Trophoblast cell (in vitro differentiated cells and primary cell): ENCODE measurements at regions not wholly inside any gene's neighbourhood (a gene's known extent, or its start where the extent isn't known, plus 50 kb on each side); places are given as distances from the start of the nearest gene placed in this dataset.
"Not testable (repeated sequence)": the region's sequence is repeated elsewhere in the genome, so short reads cannot be mapped to it uniquely, and the experiment has no call there.

ENCODE experiments used
- DNase-seq, 2 donors: peaks; one replicate each; pipeline ENCODE4 v3.0.0-alpha.2; 2016
- H2AFZ ChIP-seq: 2 replicates; pipeline ENCODE4 v1.6.1; 2013; ENCODE audit warnings: low read length, moderate library complexity, mild to moderate bottlenecking; ENCODE audit not compliant: insufficient read depth, poor library complexity
- H2AK5ac ChIP-seq: 2 replicates; pipeline ENCODE4 v1.6.1; 2013; ENCODE audit warnings: mild to moderate bottlenecking, low read length
- H2BK120ac ChIP-seq: 2 replicates; pipeline ENCODE4 v1.6.1; 2013; ENCODE audit warnings: low read length, mild to moderate bottlenecking, moderate library complexity; ENCODE audit not compliant: insufficient read depth, poor library complexity
- H2BK12ac ChIP-seq: 2 replicates; pipeline ENCODE4 v1.6.1; 2013; ENCODE audit warnings: mild to moderate bottlenecking, low read length, moderate library complexity
- H2BK5ac ChIP-seq: 2 replicates; pipeline ENCODE4 v1.6.1; 2013; ENCODE audit warnings: low read length, low read depth, moderate library complexity, mild to moderate bottlenecking; ENCODE audit not compliant: poor library complexity
- H3K14ac ChIP-seq: 2 replicates; pipeline ENCODE4 v1.6.1; 2013; ENCODE audit warnings: mild to moderate bottlenecking, low read length
- H3K18ac ChIP-seq: 2 replicates; pipeline ENCODE4 v1.6.1; 2013; ENCODE audit warnings: mild to moderate bottlenecking, low read length
- H3K23ac ChIP-seq: 2 replicates; pipeline ENCODE4 v1.6.1; 2013; ENCODE audit warnings: low read length
- H3K27ac ChIP-seq: 2 replicates; pipeline ENCODE4 v1.5.1; 2013; ENCODE audit warnings: low read depth, mild to moderate bottlenecking, inconsistent platforms, low read length, moderate library complexity
- H3K27me3 ChIP-seq: 2 replicates; pipeline ENCODE4 v1.6.1; 2013; ENCODE audit warnings: inconsistent platforms, mild to moderate bottlenecking, low read length, moderate library complexity; ENCODE audit not compliant: insufficient read depth
- H3K36me3 ChIP-seq, 2 experiments: 1 replicate in 1 of 2; 2 replicates in 1 of 2; pipeline ENCODE4 v1.6.1; 2013; ENCODE audit warnings: low read length in 2 of 2, mild to moderate bottlenecking in 2 of 2, moderate library complexity in 1 of 2; ENCODE audit not compliant: insufficient read depth in 2 of 2, control insufficient read depth in 1 of 2
- H3K4ac ChIP-seq: 2 replicates; pipeline ENCODE4 v1.6.1; 2013; ENCODE audit warnings: low read depth, mild to moderate bottlenecking, low read length, moderate library complexity
- H3K4me1 ChIP-seq, 2 experiments: 1 replicate in 1 of 2; 2 replicates in 1 of 2; pipeline ENCODE4 v1.6.1; 2013; ENCODE audit warnings: low read length in 2 of 2, mild to moderate bottlenecking in 2 of 2, moderate library complexity in 1 of 2; ENCODE audit not compliant: insufficient read depth in 2 of 2, control insufficient read depth in 1 of 2
- H3K4me2 ChIP-seq: 2 replicates; pipeline ENCODE4 v1.6.1; 2013; ENCODE audit warnings: inconsistent platforms, mild to moderate bottlenecking, low read length, moderate library complexity
- H3K4me3 ChIP-seq: 2 replicates; pipeline ENCODE4 v1.5.1; 2013; ENCODE audit warnings: mild to moderate bottlenecking, low read depth, low read length, inconsistent platforms
- H3K79me1 ChIP-seq: one replicate; pipeline ENCODE4 v1.6.1; 2013; ENCODE audit warnings: low read length
- H3K79me2 ChIP-seq: 2 replicates; pipeline ENCODE4 v1.6.1; 2013; ENCODE audit warnings: low read length, mild to moderate bottlenecking; ENCODE audit not compliant: control insufficient read depth, insufficient read depth, poor library complexity
- H3K9ac ChIP-seq: 2 replicates; pipeline ENCODE4 v1.6.1; 2013; ENCODE audit warnings: mild to moderate bottlenecking, low read length
- H3K9me3 ChIP-seq: 2 replicates; pipeline ENCODE4 v1.6.1; 2013; ENCODE audit warnings: low read depth, mild to moderate bottlenecking, control low read depth, inconsistent platforms, low read length; ENCODE audit not compliant: insufficient read depth
- H4K12ac ChIP-seq: 2 replicates; pipeline ENCODE4 v1.6.1; 2013; ENCODE audit warnings: low read depth, mild to moderate bottlenecking, low read length, moderate library complexity
- H4K8ac ChIP-seq: 2 replicates; pipeline ENCODE4 v1.6.1; 2013; ENCODE audit warnings: low read depth, mild to moderate bottlenecking, low read length, moderate library complexity
- H4K91ac ChIP-seq: one replicate; pipeline ENCODE4 v1.6.1; 2013; ENCODE audit warnings: low read depth, mild to moderate bottlenecking, low read length, moderate library complexity
- WGBS: extraction: QIAGEN DNeasy Blood & Tissue Kit; methylation state at CpG from one replicate; pipeline ENCODE4 v1.1.7; 2013; ENCODE audit warnings: missing lambda C conversion rate; ENCODE audit not compliant: insufficient read length, insufficient coverage; ENCODE audit errors: extremely low coverage; 5-methylcytosine and 5-hydroxymethylcytosine counted together

DNA sequence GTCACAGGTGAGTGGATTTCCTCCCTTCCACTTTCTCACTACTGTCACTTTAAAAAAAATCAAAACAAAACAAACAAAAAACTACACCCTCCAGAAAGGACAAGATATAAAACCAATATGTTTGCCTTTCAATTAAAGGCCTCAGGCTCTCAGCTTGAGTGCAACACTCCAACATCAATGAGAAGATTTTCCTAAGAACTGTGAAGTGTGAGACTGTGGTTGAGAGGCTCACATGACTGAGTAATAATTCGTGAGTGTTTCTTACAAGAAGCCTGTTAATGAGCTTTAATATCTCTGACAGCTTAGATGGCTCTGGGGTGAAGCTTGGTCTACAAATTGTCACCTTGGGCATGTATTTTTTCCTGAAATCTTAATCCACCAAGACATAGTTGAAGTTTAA, 216.1 kb downstream of the ETAA1 start:
- Histone ChIP-seq H3K4ac (no peak overlapping the region), H3K23ac (no peak overlapping the region), H2AK5ac (no peak overlapping the region), H3K9me3 (no peaks in the 10 kb centered on the region), H3K9ac (no peak overlapping the region), H3K79me2 (no peaks in the 10 kb centered on the region), H3K36me3 (no peaks in the 10 kb centered on the region), H2BK5ac (no peak overlapping the region), H4K91ac (no peak overlapping the region), H2AFZ (no peak overlapping the region), H3K27me3 (no peaks in the 10 kb centered on the region), H2BK12ac (no peak overlapping the region), H3K14ac (no peak overlapping the region), H2BK120ac (no peak overlapping the region), H3K4me2 (no peak overlapping the region), H4K12ac (no peak overlapping the region), H3K79me1 (no peaks in the 10 kb centered on the region), H3K4me3 (no peak overlapping the region), H3K18ac (no peak overlapping the region), H4K8ac (no peak overlapping the region), H3K4me1 (no peaks in the 10 kb centered on the region), H3K27ac (no peak overlapping the region)
- no peak for DNase-seq
- no CpG with 5 or more reads among the region's 1 CpG for WGBS

DNA sequence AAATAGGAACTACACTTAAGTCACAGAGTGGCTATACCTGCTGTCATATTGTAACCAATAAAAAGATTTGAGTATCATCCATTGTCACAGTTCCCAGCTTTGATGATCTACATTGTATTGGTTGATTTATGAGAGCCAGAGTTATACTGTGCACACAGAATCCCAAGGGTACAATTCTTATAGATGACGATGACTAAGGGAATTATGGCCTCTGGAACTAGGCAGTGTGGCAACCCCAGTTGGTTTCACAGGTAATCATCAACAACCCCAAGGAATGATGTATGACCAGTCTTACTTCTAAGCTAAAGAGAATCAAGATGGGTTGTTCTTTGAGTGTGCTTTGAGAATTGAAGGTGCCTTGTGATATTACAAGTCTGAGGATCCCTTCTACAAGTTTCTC, 217.3 kb downstream of the ETAA1 start:
- H3K9me3 ChIP-seq = no peaks in the 10 kb centered on the region
- no CpG with 5 or more reads among the region's 1 CpG for whole genome bisulfite sequencing

DNA sequence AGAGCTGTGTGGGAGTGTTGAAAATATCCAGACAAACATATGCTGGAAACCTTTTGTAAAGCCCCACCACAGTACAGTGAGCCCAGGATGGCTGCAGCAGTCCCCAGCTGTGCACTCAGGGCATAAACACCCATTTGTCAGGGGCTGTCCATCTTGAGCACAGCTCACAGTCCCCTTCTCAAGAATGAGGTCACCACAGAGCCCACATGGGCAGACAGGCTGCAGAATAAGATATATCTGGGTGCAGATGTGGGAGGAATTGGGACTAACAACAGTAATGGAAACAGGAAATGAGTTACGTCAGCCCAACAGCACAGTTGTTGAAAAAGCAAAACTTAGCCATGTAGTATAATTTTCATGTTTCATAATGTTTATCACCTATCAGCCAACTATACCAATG, 219.6 kb downstream of the ETAA1 start:
- H2AFZ ChIP-seq = no peak overlapping the region
- H2BK120ac ChIP-seq = no peak overlapping the region
- no peak overlapping the region for H3K23ac ChIP-seq
- H2BK5ac ChIP-seq = no peak overlapping the region
- no peak overlapping the region for H4K91ac ChIP-seq
- H3K79me1 ChIP-seq = no peaks in the 10 kb centered on the region
- no peak overlapping the region for H3K4ac ChIP-seq
- H3K27ac ChIP-seq = no peak overlapping the region
- no peaks in the 10 kb centered on the region for H3K36me3 ChIP-seq
- H3K4me3 ChIP-seq = no peak overlapping the region
- no peaks in the 10 kb centered on the region for H3K4me1 ChIP-seq
- H4K8ac ChIP-seq = no peak overlapping the region
- no CpG with 5 or more reads among the region's 1 CpG for WGBS
- H3K9ac ChIP-seq = no peak overlapping the region
- no peaks in the 10 kb centered on the region for H3K79me2 ChIP-seq
- no peaks in the 10 kb centered on the region for H3K27me3 ChIP-seq
- no peak overlapping the region for H4K12ac ChIP-seq
- no peak overlapping the region for H3K4me2 ChIP-seq
- no peak overlapping the region for H2BK12ac ChIP-seq
- no peak overlapping the region for H3K14ac ChIP-seq
- DNase-seq = no peak
- no peak overlapping the region for H2AK5ac ChIP-seq
- no peaks in the 10 kb centered on the region for H3K9me3 ChIP-seq
- no peak overlapping the region for H3K18ac ChIP-seq

More for the DNA sequence above, 217.3 kb downstream of the ETAA1 start:
- no peak overlapping the region for H2BK12ac ChIP-seq
- H3K9ac ChIP-seq = no peak overlapping the region
- H3K79me1 ChIP-seq = no peaks in the 10 kb centered on the region
- no peak overlapping the region for H2AK5ac ChIP-seq
- no peak overlapping the region for H3K4me2 ChIP-seq
- H2BK120ac ChIP-seq = no peak overlapping the region
- H4K12ac ChIP-seq = no peak overlapping the region
- no peak overlapping the region for H3K23ac ChIP-seq
- no peak overlapping the region for H3K27ac ChIP-seq
- H3K4me1 ChIP-seq = no peaks in the 10 kb centered on the region
- no peak for DNase-seq
- H3K79me2 ChIP-seq = no peaks in the 10 kb centered on the region
- no peak overlapping the region for H4K91ac ChIP-seq
- H4K8ac ChIP-seq = no peak overlapping the region
- no peaks in the 10 kb centered on the region for H3K36me3 ChIP-seq
- H3K18ac ChIP-seq = no peak overlapping the region
- no peak overlapping the region for H3K14ac ChIP-seq
- H2AFZ ChIP-seq = no peak overlapping the region
- no peak overlapping the region for H3K4me3 ChIP-seq
- H3K27me3 ChIP-seq = no peaks in the 10 kb centered on the region
- no peak overlapping the region for H3K4ac ChIP-seq
- no peak overlapping the region for H2BK5ac ChIP-seq

DNA sequence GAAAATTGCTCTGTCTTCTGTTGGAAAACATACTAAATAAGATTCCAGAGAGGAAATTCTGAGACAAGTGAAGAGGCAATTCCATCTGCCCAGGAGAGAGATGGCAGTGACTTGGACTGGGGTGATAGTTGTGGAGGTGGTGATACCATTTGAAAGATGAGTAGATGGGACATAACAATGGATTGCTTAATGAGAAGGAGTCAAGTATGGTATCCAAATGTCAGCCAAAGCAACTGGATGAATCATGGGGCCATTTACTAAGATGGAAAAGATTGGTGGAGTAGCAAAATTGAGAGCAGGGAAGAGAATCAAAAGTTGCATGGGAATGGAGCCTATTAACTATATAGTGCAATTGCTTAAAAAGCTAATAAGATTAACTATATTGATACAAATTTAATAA, 222.1 kb downstream of the ETAA1 start:
- Histone ChIP-seq H3K36me3 (no peaks in the 10 kb centered on the region), H3K4me2 (no peak overlapping the region), H2BK12ac (no peak overlapping the region), H3K9me3 (no peaks in the 10 kb centered on the region), H4K12ac (no peak overlapping the region), H3K23ac (no peak overlapping the region), H3K27ac (no peak overlapping the region), H2BK5ac (no peak overlapping the region), H3K14ac (no peak overlapping the region), H2AFZ (no peak overlapping the region), H3K79me1 (no peaks in the 10 kb centered on the region), H2AK5ac (no peak overlapping the region), H4K8ac (no peak overlapping the region), H3K4me1 (no peaks in the 10 kb centered on the region), H3K79me2 (no peaks in the 10 kb centered on the region), H3K4ac (no peak overlapping the region), H3K4me3 (no peak overlapping the region), H3K27me3 (no peaks in the 10 kb centered on the region), H3K9ac (no peak overlapping the region), H2BK120ac (no peak overlapping the region), H3K18ac (no peak overlapping the region), H4K91ac (no peak overlapping the region)
- no peak for DNase-seq

DNA sequence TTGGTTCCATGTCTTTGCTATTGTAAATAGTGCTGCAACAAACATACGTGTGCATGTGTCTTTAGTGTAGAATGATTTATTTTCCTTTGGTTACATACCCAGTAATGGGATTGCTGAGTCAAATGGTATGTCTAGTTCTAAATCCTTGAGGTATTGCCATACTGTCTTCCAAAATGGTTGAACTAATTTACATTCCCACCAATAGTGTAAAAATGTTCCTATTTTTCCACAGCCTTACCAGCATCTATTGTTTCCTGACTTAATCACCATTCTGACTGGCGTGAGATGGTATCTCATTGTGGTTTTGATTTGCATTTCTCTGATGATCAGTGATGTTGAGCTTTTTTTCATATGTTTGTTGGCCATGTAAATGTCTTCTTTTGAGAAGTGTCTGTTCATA, 226.6 kb downstream of the ETAA1 start:
- H3K36me3 ChIP-seq, H3K9ac ChIP-seq, H2BK12ac ChIP-seq, DNase-seq, H4K91ac ChIP-seq, H4K12ac ChIP-seq, H3K27me3 ChIP-seq, H4K8ac ChIP-seq, H3K79me1 ChIP-seq, H3K9me3 ChIP-seq, H3K4ac ChIP-seq, H3K4me1 ChIP-seq, H3K4me3 ChIP-seq, H3K79me2 ChIP-seq, H2AK5ac ChIP-seq, H3K4me2 ChIP-seq, H2AFZ ChIP-seq, H3K27ac ChIP-seq, H2BK120ac ChIP-seq, H3K18ac ChIP-seq, H3K14ac ChIP-seq, H3K23ac ChIP-seq, H2BK5ac ChIP-seq: not testable (repeated sequence)
- no CpG with 5 or more reads among the region's 2 CpGs for WGBS
